ENCODE measurements at regions not wholly inside any gene's neighbourhood (a gene's known extent, or its start where the extent isn't known, plus 50 kb on each side); places are given as distances from the start of the nearest gene placed in this dataset.
A peak's percentile ranks its signal among the peaks of the same experiment; 100 is the strongest.

GRCh38 chr13:82720986-82721385 is 1161.3 kb downstream of the SLITRK1 start:
- H3K4me1 ChIP-seq (ENCODE audit: insufficient read depth), result no peaks in the 10 kb centered on the region
- no peak for DNase-seq (ENCODE audit: extremely low spot score)
- WGBS, result 59% methylated on average over 2 of the region's 2 CpGs
- no peaks in the 10 kb centered on the region for H3K36me3 ChIP-seq (ENCODE audit: insufficient read depth)
- no peak overlapping the region for H3K27ac ChIP-seq (ENCODE audit: low read depth)
- H3K4me3 ChIP-seq (ENCODE audit: low read depth, low read length), result no peak overlapping the region

GRCh38 chr13:82719987-82720386 is 1162.3 kb downstream of the SLITRK1 start:
- DNase-seq (ENCODE audit: extremely low spot score), result no peak
- Histone ChIP-seq H3K27ac (ENCODE audit: low read depth) (no peak overlapping the region), H3K36me3 (ENCODE audit: insufficient read depth) (no peaks in the 10 kb centered on the region), H3K4me3 (ENCODE audit: low read depth, low read length) (no peak overlapping the region), H3K4me1 (ENCODE audit: insufficient read depth) (no peaks in the 10 kb centered on the region)
- WGBS, result 86% methylated on average over 1 of the region's 1 CpG

- DNase-seq (ENCODE audit: extremely low spot score), result no peak
- no peak overlapping the region for H3K4me3 ChIP-seq (ENCODE audit: low read depth, low read length)
- no peaks in the 10 kb centered on the region for H3K4me1 ChIP-seq (ENCODE audit: insufficient read depth)
- no peaks in the 10 kb centered on the region for H3K36me3 ChIP-seq (ENCODE audit: insufficient read depth)
- 79% methylated on average over 2 of the region's 2 CpGs for WGBS
- H3K27ac ChIP-seq (ENCODE audit: low read depth), result no peak overlapping the region
These were observed 1165.0 kb downstream of the SLITRK1 start for GRCh38 chr13:82717249-82717648.

GRCh38 chr13:82713687-82714405 is 1168.4 kb downstream of the SLITRK1 start:
- no peak for DNase-seq (ENCODE audit: extremely low spot score)
- Histone ChIP-seq H3K36me3 (ENCODE audit: insufficient read depth) (no peaks in the 10 kb centered on the region), H3K4me1 (ENCODE audit: insufficient read depth) (no peaks in the 10 kb centered on the region), H3K4me3 (ENCODE audit: low read depth, low read length) (no peak overlapping the region), H3K27ac (ENCODE audit: low read depth) (no peak overlapping the region)
- 80% methylated on average over 3 of the region's 3 CpGs for WGBS

- Histone ChIP-seq H3K4me1 (ENCODE audit: insufficient read depth) (no peaks in the 10 kb centered on the region), H3K36me3 (ENCODE audit: insufficient read depth) (no peaks in the 10 kb centered on the region), H3K27ac (ENCODE audit: low read depth) (no peak overlapping the region), H3K4me3 (ENCODE audit: low read depth, low read length) (no peak overlapping the region)
- WGBS, result 80% methylated on average over 1 of the region's 1 CpG
- no peak for DNase-seq (ENCODE audit: extremely low spot score)
These were observed 1179.8 kb downstream of the SLITRK1 start for GRCh38 chr13:82702513-82702912.

- H3K27ac ChIP-seq (ENCODE audit: low read depth), result no peak overlapping the region
- WGBS, result 83% methylated on average over 2 of the region's 2 CpGs
- no peaks in the 10 kb centered on the region for H3K4me1 ChIP-seq (ENCODE audit: insufficient read depth)
- no peak for DNase-seq (ENCODE audit: extremely low spot score)
- no peaks in the 10 kb centered on the region for H3K36me3 ChIP-seq (ENCODE audit: insufficient read depth)
- H3K4me3 ChIP-seq (ENCODE audit: low read depth, low read length), result no peak overlapping the region
These were observed 1181.3 kb downstream of the SLITRK1 start for GRCh38 chr13:82701020-82701419.

- Histone ChIP-seq H3K4me3 (ENCODE audit: low read depth, low read length) (no peak overlapping the region), H3K36me3 (ENCODE audit: insufficient read depth) (no peaks in the 10 kb centered on the region), H3K27ac (ENCODE audit: low read depth) (no peak overlapping the region), H3K4me1 (ENCODE audit: insufficient read depth) (no peaks in the 10 kb centered on the region)
- no peak for DNase-seq (ENCODE audit: extremely low spot score)
These were observed 1183.3 kb downstream of the SLITRK1 start for GRCh38 chr13:82698941-82699340.

- H3K36me3 ChIP-seq (ENCODE audit: insufficient read depth), result no peaks in the 10 kb centered on the region
- no peak overlapping the region for H3K27ac ChIP-seq (ENCODE audit: low read depth)
- no peak for DNase-seq (ENCODE audit: extremely low spot score)
- H3K4me1 ChIP-seq (ENCODE audit: insufficient read depth), result no peaks in the 10 kb centered on the region
- no peak overlapping the region for H3K4me3 ChIP-seq (ENCODE audit: low read depth, low read length)
These were observed 1183.9 kb downstream of the SLITRK1 start for GRCh38 chr13:82698383-82698782.

- no peaks in the 10 kb centered on the region for H3K4me1 ChIP-seq (ENCODE audit: insufficient read depth)
- 97% methylated on average over 1 of the region's 1 CpG for WGBS
These were observed 1188.7 kb downstream of the SLITRK1 start for GRCh38 chr13:82693607-82694006.

GRCh38 chr13:82688400-82688994 is 1193.8 kb downstream of the SLITRK1 start:
- H3K36me3 ChIP-seq (ENCODE audit: insufficient read depth), result no peaks in the 10 kb centered on the region
- peak overlapping the region; percentile 39 for H3K4me3 ChIP-seq (ENCODE audit: low read depth, low read length)
- no peak overlapping the region for H3K27ac ChIP-seq (ENCODE audit: low read depth)
- WGBS, result 31% methylated on average over 2 of the region's 2 CpGs
- H3K4me1 ChIP-seq (ENCODE audit: insufficient read depth), result no peaks in the 10 kb centered on the region
- no peak for DNase-seq (ENCODE audit: extremely low spot score)

More at GRCh38 chr13:82693607-82694006, 1188.7 kb downstream of the SLITRK1 start:
- no peak overlapping the region for H3K4me3 ChIP-seq (ENCODE audit: low read depth, low read length)
- no peak overlapping the region for H3K27ac ChIP-seq (ENCODE audit: low read depth)
- no peak for DNase-seq (ENCODE audit: extremely low spot score)
- H3K36me3 ChIP-seq (ENCODE audit: insufficient read depth), result no peaks in the 10 kb centered on the region

- no peaks in the 10 kb centered on the region for H3K4me1 ChIP-seq (ENCODE audit: insufficient read depth)
- no peaks in the 10 kb centered on the region for H3K36me3 ChIP-seq (ENCODE audit: insufficient read depth)
- no peak overlapping the region for H3K4me3 ChIP-seq (ENCODE audit: low read depth, low read length)
- no peak overlapping the region for H3K27ac ChIP-seq (ENCODE audit: low read depth)
- DNase-seq (ENCODE audit: extremely low spot score), result no peak
These were observed 1194.4 kb downstream of the SLITRK1 start for GRCh38 chr13:82687884-82688283.

GRCh38 chr13:82681535-82681934 is 1200.7 kb downstream of the SLITRK1 start:
- H3K4me1 ChIP-seq (ENCODE audit: insufficient read depth), result no peaks in the 10 kb centered on the region
- WGBS, result 63% methylated on average over 4 of the region's 4 CpGs
- H3K27ac ChIP-seq (ENCODE audit: low read depth), result no peak overlapping the region
- DNase-seq (ENCODE audit: extremely low spot score), result no peak
- no peak overlapping the region for H3K4me3 ChIP-seq (ENCODE audit: low read depth, low read length)
- H3K36me3 ChIP-seq (ENCODE audit: insufficient read depth), result no peaks in the 10 kb centered on the region

- DNase-seq (ENCODE audit: extremely low spot score), result no peak
- no peak overlapping the region for H3K27ac ChIP-seq (ENCODE audit: low read depth)
- 87% methylated on average over 3 of the region's 3 CpGs for WGBS
- H3K36me3 ChIP-seq (ENCODE audit: insufficient read depth), result no peaks in the 10 kb centered on the region
- no peaks in the 10 kb centered on the region for H3K4me1 ChIP-seq (ENCODE audit: insufficient read depth)
- H3K4me3 ChIP-seq (ENCODE audit: low read depth, low read length), result no peak overlapping the region
These were observed 1204.2 kb downstream of the SLITRK1 start for GRCh38 chr13:82678052-82678451.

GRCh38 chr13:82675024-82675423 is 1207.2 kb downstream of the SLITRK1 start:
- no peaks in the 10 kb centered on the region for H3K4me1 ChIP-seq (ENCODE audit: insufficient read depth)
- H3K4me3 ChIP-seq (ENCODE audit: low read depth, low read length), result no peak overlapping the region
- H3K36me3 ChIP-seq (ENCODE audit: insufficient read depth), result no peaks in the 10 kb centered on the region
- DNase-seq (ENCODE audit: extremely low spot score), result no peak
- no peak overlapping the region for H3K27ac ChIP-seq (ENCODE audit: low read depth)
